ENCODE measurements at regions not wholly inside any gene's neighbourhood (a gene's known extent, or its start where the extent isn't known, plus 50 kb on each side); places are given as distances from the start of the nearest gene placed in this dataset.
A peak's percentile ranks its signal among the peaks of the same experiment; 100 is the strongest.

DNA sequence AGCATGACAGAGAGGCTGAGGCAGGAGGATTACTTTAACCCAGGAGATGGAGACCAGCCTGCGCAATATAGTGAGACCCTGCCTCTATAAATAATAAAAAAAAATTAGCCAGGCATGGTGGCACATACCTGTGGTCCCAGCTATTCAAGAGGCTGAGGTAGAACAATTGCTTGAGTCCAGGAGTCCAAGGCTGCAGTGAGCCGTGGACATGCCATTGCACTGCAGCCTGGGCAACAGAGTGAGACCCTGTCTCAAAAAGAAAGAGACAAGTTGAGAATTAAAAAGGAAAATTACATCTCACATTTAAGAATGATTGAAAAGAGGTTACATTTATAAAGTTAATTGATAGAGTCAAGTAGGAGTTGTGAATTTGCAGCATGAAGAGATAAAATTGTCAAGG is 91.4 kb upstream of the TMPO start:
- Mint-ChIP-seq H3K4me3 (ENCODE audit: low read depth) (no peak overlapping the region), H3K27me3 (no peaks in the 10 kb centered on the region), H3K9me3 (ENCODE audit: low read depth) (no peaks in the 10 kb centered on the region), H3K27ac (no peak overlapping the region), H3K4me1 (ENCODE audit: low read depth) (no peaks in the 10 kb centered on the region), H3K36me3 (ENCODE audit: insufficient read depth) (no peaks in the 10 kb centered on the region)
- no peak for TF ChIP-seq CTCF (IDR thresholded peaks at IDR 0.05; ENCODE audit: unreplicated experiment)
- no peak for DNase-seq (ENCODE audit: low spot score, unreplicated experiment)

DNA sequence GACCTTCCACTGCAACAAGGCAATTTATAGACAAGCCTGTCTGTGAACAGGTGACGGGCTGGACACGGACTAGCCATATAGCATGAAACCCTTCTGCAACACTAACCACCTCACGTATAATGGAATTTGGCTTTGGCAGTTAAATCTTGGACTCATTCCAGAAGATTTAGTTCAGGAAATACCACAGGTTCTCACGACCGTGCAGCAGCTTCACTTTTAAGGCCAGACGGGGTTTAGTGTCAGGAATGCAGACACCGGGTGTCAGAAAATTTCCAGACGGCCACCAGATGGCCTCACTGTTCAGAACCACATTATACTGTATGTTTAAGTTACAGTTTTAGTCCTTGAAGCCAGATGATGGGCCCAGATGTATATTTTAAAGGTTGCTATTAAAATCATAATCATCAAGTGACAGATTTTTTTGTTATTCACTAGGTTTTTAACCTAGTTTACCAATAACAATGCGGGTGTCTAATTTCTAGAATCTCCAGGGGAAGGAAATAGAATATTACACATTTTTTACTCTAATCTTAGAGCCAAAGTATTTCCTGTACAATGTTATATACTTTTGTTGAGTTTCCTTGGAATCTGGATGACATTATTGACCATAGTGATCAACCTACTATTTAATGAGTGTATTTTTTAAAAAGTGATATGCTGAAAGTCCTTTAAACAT is 90.5 kb upstream of the TMPO start:
- DNase-seq (ENCODE audit: low spot score, unreplicated experiment) = peak; percentile 20
- H3K9me3 Mint-ChIP-seq (ENCODE audit: low read depth) = no peaks in the 10 kb centered on the region
- no peak overlapping the region for H3K27ac Mint-ChIP-seq
- H3K4me1 Mint-ChIP-seq (ENCODE audit: low read depth) = no peaks in the 10 kb centered on the region
- peak; percentile 78 for TF ChIP-seq CTCF (IDR thresholded peaks at IDR 0.05; ENCODE audit: unreplicated experiment)
- no peak overlapping the region for H3K4me3 Mint-ChIP-seq (ENCODE audit: low read depth)
- no peaks in the 10 kb centered on the region for H3K27me3 Mint-ChIP-seq
- no peaks in the 10 kb centered on the region for H3K36me3 Mint-ChIP-seq (ENCODE audit: insufficient read depth)

GRCh38 chr12:98425859-98426258 is 89.5 kb upstream of the TMPO start:
- no peaks in the 10 kb centered on the region for H3K27me3 Mint-ChIP-seq
- no peaks in the 10 kb centered on the region for H3K9me3 Mint-ChIP-seq (ENCODE audit: low read depth)
- no peaks in the 10 kb centered on the region for H3K36me3 Mint-ChIP-seq (ENCODE audit: insufficient read depth)
- no peak for TF ChIP-seq CTCF (IDR thresholded peaks at IDR 0.05; ENCODE audit: unreplicated experiment)
- H3K27ac Mint-ChIP-seq = no peak overlapping the region
- no peak for DNase-seq (ENCODE audit: low spot score, unreplicated experiment)
- H3K4me3 Mint-ChIP-seq (ENCODE audit: low read depth) = no peak overlapping the region
- H3K4me1 Mint-ChIP-seq (ENCODE audit: low read depth) = no peaks in the 10 kb centered on the region

GRCh38 chr12:98431089-98431488 is 84.3 kb upstream of the TMPO start:
- no peaks in the 10 kb centered on the region for H3K36me3 Mint-ChIP-seq (ENCODE audit: insufficient read depth)
- H3K27me3 Mint-ChIP-seq = no peaks in the 10 kb centered on the region
- no peak for DNase-seq (ENCODE audit: low spot score, unreplicated experiment)
- no peak overlapping the region for H3K27ac Mint-ChIP-seq
- no peaks in the 10 kb centered on the region for H3K4me1 Mint-ChIP-seq (ENCODE audit: low read depth)
- H3K4me3 Mint-ChIP-seq (ENCODE audit: low read depth) = no peak overlapping the region
- TF ChIP-seq CTCF (IDR thresholded peaks at IDR 0.05; ENCODE audit: unreplicated experiment) = no peak
- H3K9me3 Mint-ChIP-seq (ENCODE audit: low read depth) = peaks cover 16% of the 10 kb centered on the region

DNA sequence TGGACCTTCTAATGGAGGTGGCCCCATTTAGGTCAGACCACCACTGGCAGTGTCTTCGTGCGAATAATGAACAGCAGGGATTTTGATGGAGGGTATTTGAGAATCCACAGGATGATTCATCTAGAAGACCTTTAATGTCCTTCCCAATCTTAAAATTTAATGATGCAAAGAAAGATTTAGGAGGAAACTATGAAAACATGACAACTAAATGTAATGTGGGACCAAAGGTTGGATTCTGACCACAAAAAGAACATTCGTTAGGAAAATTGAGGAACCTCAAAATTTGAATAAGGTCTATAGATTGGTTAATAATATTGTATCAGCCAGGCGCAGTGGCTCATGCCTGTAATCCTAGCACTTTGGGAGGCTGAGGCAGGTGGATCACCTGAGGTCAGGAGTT is 78.2 kb upstream of the TMPO start:
- no peak for TF ChIP-seq CTCF (IDR thresholded peaks at IDR 0.05; ENCODE audit: unreplicated experiment)
- no peak for DNase-seq (ENCODE audit: low spot score, unreplicated experiment)
- Mint-ChIP-seq H3K27ac (peak overlapping the region; percentile 16), H3K36me3 (ENCODE audit: insufficient read depth) (no peaks in the 10 kb centered on the region), H3K9me3 (ENCODE audit: low read depth) (peaks cover 10% of the 10 kb centered on the region), H3K4me3 (ENCODE audit: low read depth) (no peak overlapping the region), H3K27me3 (peaks cover 2% of the 10 kb centered on the region), H3K4me1 (ENCODE audit: low read depth) (no peaks in the 10 kb centered on the region)

Data from progenitor cell of endocrine pancreas (in vitro differentiated cells).